ENCODE measurements at regions not wholly inside any gene's neighbourhood (a gene's known extent, or its start where the extent isn't known, plus 50 kb on each side); places are given as distances from the start of the nearest gene placed in this dataset.

GRCh38 chr3:10762116-10762515, 53.9 kb upstream of the SLC6A11 start:
- TF ChIP-seq EZH2 (IDR thresholded peaks at IDR 0.05; ENCODE audit: insufficient read depth, low read length), result no peak
- TF ChIP-seq, protein P1, sequence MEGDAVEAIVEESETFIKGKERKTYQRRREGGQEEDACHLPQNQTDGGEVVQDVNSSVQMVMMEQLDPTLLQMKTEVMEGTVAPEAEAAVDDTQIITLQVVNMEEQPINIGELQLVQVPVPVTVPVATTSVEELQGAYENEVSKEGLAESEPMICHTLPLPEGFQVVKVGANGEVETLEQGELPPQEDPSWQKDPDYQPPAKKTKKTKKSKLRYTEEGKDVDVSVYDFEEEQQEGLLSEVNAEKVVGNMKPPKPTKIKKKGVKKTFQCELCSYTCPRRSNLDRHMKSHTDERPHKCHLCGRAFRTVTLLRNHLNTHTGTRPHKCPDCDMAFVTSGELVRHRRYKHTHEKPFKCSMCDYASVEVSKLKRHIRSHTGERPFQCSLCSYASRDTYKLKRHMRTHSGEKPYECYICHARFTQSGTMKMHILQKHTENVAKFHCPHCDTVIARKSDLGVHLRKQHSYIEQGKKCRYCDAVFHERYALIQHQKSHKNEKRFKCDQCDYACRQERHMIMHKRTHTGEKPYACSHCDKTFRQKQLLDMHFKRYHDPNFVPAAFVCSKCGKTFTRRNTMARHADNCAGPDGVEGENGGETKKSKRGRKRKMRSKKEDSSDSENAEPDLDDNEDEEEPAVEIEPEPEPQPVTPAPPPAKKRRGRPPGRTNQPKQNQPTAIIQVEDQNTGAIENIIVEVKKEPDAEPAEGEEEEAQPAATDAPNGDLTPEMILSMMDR (IDR thresholded peaks at IDR 0.05; ENCODE audit: insufficient read depth, low read depth, low read length), result no peak

Measured in astrocyte (in vitro differentiated cells and primary cell).